ENCODE measurements at regions not wholly inside any gene's neighbourhood (a gene's known extent, or its start where the extent isn't known, plus 50 kb on each side); places are given as distances from the start of the nearest gene placed in this dataset.

GRCh38 chr10:43013065-43013464 is 63.8 kb upstream of the RET start (continued):
- TF ChIP-seq, protein P1, sequence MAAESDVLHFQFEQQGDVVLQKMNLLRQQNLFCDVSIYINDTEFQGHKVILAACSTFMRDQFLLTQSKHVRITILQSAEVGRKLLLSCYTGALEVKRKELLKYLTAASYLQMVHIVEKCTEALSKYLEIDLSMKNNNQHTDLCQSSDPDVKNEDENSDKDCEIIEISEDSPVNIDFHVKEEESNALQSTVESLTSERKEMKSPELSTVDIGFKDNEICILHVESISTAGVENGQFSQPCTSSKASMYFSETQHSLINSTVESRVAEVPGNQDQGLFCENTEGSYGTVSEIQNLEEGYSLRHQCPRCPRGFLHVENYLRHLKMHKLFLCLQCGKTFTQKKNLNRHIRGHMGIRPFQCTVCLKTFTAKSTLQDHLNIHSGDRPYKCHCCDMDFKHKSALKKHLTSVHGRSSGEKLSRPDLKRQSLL (tag by site-specific recombination; IDR thresholded peaks at IDR 0.05), result no peak

DNA sequence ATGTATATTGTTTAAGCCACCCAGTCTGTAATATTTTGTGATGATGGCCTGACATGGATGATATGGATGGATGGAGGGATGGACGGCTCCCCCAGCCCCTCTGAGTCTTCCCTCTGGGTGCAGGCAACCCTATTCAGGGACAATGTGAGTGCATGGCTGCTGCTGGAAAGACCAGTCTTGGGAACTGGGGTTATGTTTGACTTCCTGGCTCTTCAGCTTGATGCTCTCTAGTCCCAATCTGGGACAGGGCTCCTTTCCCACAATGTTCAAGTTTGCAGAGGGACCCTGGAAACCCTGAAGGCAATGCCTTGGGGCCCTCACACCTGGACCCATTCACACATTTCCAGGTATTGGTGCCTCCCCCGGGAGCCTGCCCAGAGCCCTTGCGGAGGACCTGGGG is 52.3 kb upstream of the RET start:
- ChIA-PET POLR2A (no interaction called here), CTCF (no interaction called here)
- no peak overlapping the region for H3K4me3 ChIP-seq (ENCODE audit: low read depth, low read length)
- H3K36me3 ChIP-seq (ENCODE audit: control insufficient read depth in 2 of 2, insufficient read depth in 1 of 2, low read length in 2 of 2), result no peaks in the 10 kb centered on the region
- no peaks in the 10 kb centered on the region for H3K4me1 ChIP-seq (ENCODE audit: control insufficient read depth, insufficient read depth, low read length)
- no peaks in the 10 kb centered on the region for H3K9me3 ChIP-seq (ENCODE audit: control insufficient read depth, insufficient read depth, low read depth, low read length)
- TF ChIP-seq ZNF157 (tag by site-specific recombination; IDR thresholded peaks at IDR 0.05) (no peak), ZSCAN30 (tag by site-specific recombination; IDR thresholded peaks at IDR 0.05) (no peak), ZSCAN18 (tag by site-specific recombination; IDR thresholded peaks at IDR 0.05) (no peak), ZNF626 (tag by site-specific recombination; IDR thresholded peaks at IDR 0.05) (no peak)
- no peak overlapping the region for H3K27ac ChIP-seq (ENCODE audit: extremely low read depth, low read depth, low read length)

GRCh38 chr10:43024942-43025700 is 51.7 kb upstream of the RET start:
- CTCF ChIA-PET, result no interaction called here
- POLR2A ChIA-PET, result no interaction called here
- no peaks in the 10 kb centered on the region for H3K4me1 ChIP-seq (ENCODE audit: control insufficient read depth, insufficient read depth, low read length)
- TF ChIP-seq ZNF658 (tag by site-specific recombination; IDR thresholded peaks at IDR 0.05) (no peak), ZNF514 (tag by site-specific recombination; IDR thresholded peaks at IDR 0.05) (no peak), SCRT1 (tag by site-specific recombination; IDR thresholded peaks at IDR 0.05; ENCODE audit: borderline replicate concordance) (no peak), ZNF202 (tag by site-specific recombination; IDR thresholded peaks at IDR 0.05; ENCODE audit: borderline replicate concordance) (no peak), ZNF560 (tag by site-specific recombination; IDR thresholded peaks at IDR 0.05; ENCODE audit: borderline replicate concordance) (no peak), ZNF791 (tag by site-specific recombination; IDR thresholded peaks at IDR 0.05) (no peak), ZNF214 (tag by site-specific recombination; IDR thresholded peaks at IDR 0.05; ENCODE audit: borderline replicate concordance) (no peak)
- TF ChIP-seq, protein P2, sequence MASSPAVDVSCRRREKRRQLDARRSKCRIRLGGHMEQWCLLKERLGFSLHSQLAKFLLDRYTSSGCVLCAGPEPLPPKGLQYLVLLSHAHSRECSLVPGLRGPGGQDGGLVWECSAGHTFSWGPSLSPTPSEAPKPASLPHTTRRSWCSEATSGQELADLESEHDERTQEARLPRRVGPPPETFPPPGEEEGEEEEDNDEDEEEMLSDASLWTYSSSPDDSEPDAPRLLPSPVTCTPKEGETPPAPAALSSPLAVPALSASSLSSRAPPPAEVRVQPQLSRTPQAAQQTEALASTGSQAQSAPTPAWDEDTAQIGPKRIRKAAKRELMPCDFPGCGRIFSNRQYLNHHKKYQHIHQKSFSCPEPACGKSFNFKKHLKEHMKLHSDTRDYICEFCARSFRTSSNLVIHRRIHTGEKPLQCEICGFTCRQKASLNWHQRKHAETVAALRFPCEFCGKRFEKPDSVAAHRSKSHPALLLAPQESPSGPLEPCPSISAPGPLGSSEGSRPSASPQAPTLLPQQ (tag by site-specific recombination; IDR thresholded peaks at IDR 0.05), result no peak
- no peaks in the 10 kb centered on the region for H3K36me3 ChIP-seq (ENCODE audit: control insufficient read depth in 2 of 2, insufficient read depth in 1 of 2, low read length in 2 of 2)
- no peak overlapping the region for H3K4me3 ChIP-seq (ENCODE audit: low read depth, low read length)
- H3K27ac ChIP-seq (ENCODE audit: extremely low read depth, low read depth, low read length), result no peak overlapping the region
- H3K9me3 ChIP-seq (ENCODE audit: control insufficient read depth, insufficient read depth, low read depth, low read length), result no peaks in the 10 kb centered on the region

- H3K27ac ChIP-seq (ENCODE audit: extremely low read depth, low read depth, low read length), result no peak overlapping the region
- CTCF ChIA-PET, result no interaction called here
- no peaks in the 10 kb centered on the region for H3K9me3 ChIP-seq (ENCODE audit: control insufficient read depth, insufficient read depth, low read depth, low read length)
- no peak overlapping the region for H3K4me3 ChIP-seq (ENCODE audit: low read depth, low read length)
- POLR2A ChIA-PET, result no interaction called here
- no peaks in the 10 kb centered on the region for H3K36me3 ChIP-seq (ENCODE audit: control insufficient read depth in 2 of 2, insufficient read depth in 1 of 2, low read length in 2 of 2)
- H3K4me1 ChIP-seq (ENCODE audit: control insufficient read depth, insufficient read depth, low read length), result no peaks in the 10 kb centered on the region
- TF ChIP-seq ZNF184 (tag by site-specific recombination; IDR thresholded peaks at IDR 0.05) (no peak), ZNF521 (tag by site-specific recombination; IDR thresholded peaks at IDR 0.05) (no peak), ZSCAN5A (tag by site-specific recombination; IDR thresholded peaks at IDR 0.05) (no peak), ZNF529 (tag by site-specific recombination; IDR thresholded peaks at IDR 0.05; ENCODE audit: insufficient replicate concordance) (no peak), ZFP3 (tag by site-specific recombination; IDR thresholded peaks at IDR 0.05; ENCODE audit: low read depth) (no peak)
Observed at GRCh38 chr10:43026039-43026973, 50.6 kb upstream of the RET start.

Measured in HEK293 (cell line).